Activated CD8-positive, alpha-beta T cell treated with anti-CD3 and anti-CD28 coated beads for 36 hours (primary cell): ENCODE measurements at regions not wholly inside any gene's neighbourhood (a gene's known extent, or its start where the extent isn't known, plus 50 kb on each side); places are given as distances from the start of the nearest gene placed in this dataset.

ENCODE experiments used
- ATAC-seq: fragments of 200-7000 bp; cut with Tn5 transposase; one replicate; pipeline ENCODE4 v1.10.0; 2021; ENCODE audit warnings: mild to moderate bottlenecking, moderate library complexity
- CTCF ChIA-PET: fragments of 350-600 bp; sonication (Branson Sonifier 250); formaldehyde crosslinking; loops from one replicate; lab custom pipeline; 2021; ENCODE audit warnings: antibody characterized with exemption; lab: Charles Lee
- POLR2A ChIA-PET: fragments of 350-600 bp; sonication (Branson Sonifier 250); formaldehyde crosslinking; loops from one replicate; lab custom pipeline; 2021; ENCODE audit warnings: antibody characterized with exemption; lab: Charles Lee
- DNase-seq: peaks from one replicate; pipeline ENCODE4 v3.0.0-alpha.2; 2020
- H3K27ac Mint-ChIP-seq: one replicate; pipeline ENCODE4 v1.8.0; 2021; ENCODE audit warnings: mild to moderate bottlenecking, mixed read lengths
- H3K27me3 Mint-ChIP-seq: one replicate; pipeline ENCODE4 v1.8.0; 2021; ENCODE audit warnings: mixed read lengths
- H3K36me3 Mint-ChIP-seq: one replicate; pipeline ENCODE4 v1.8.0; 2021; ENCODE audit warnings: low read depth, mixed read lengths
- H3K4me1 Mint-ChIP-seq: one replicate; pipeline ENCODE4 v1.8.0; 2021; ENCODE audit warnings: low read depth, mixed read lengths
- H3K4me3 Mint-ChIP-seq: one replicate; pipeline ENCODE4 v1.8.0; 2021; ENCODE audit warnings: mild to moderate bottlenecking, moderate library complexity, mixed read lengths
- H3K9me3 Mint-ChIP-seq: one replicate; pipeline ENCODE4 v1.8.0; 2021; ENCODE audit warnings: mixed read lengths
- CTCF ChIP-seq: fragments of 200-600 bp; IDR thresholded peaks from one replicate; pipeline ENCODE4 v1.8.0; 2022; ENCODE audit warnings: antibody characterized with exemption, mild to moderate bottlenecking
- intact Hi-C: fragments of 100-400 bp; cut with micrococcal nuclease; formaldehyde crosslinking; loops from one replicate; pipeline ENCODE4 v1.10.0; 2022

- intact Hi-C loops: no loop called here
- POLR2A ChIA-PET: no interaction called here
- no peak for DNase-seq
- H3K36me3 Mint-ChIP-seq: no peaks in the 10 kb centered on the region
- H3K4me1 Mint-ChIP-seq: no peaks in the 10 kb centered on the region
- no peaks in the 10 kb centered on the region for H3K27me3 Mint-ChIP-seq
- CTCF ChIA-PET: no interaction called here
- H3K4me3 Mint-ChIP-seq: no peak overlapping the region
- no peak for TF ChIP-seq CTCF
- no peak for ATAC-seq
- H3K27ac Mint-ChIP-seq: no peak overlapping the region
- no peaks in the 10 kb centered on the region for H3K9me3 Mint-ChIP-seq
These were observed 320.6 kb downstream of the CXCL12 start for GRCh38 chr10:44064317-44064716.

- ATAC-seq: no peak
- H3K27me3 Mint-ChIP-seq: no peaks in the 10 kb centered on the region
- ChIA-PET CTCF (no interaction called here), POLR2A (no interaction called here)
- no peaks in the 10 kb centered on the region for H3K4me1 Mint-ChIP-seq
- no peak overlapping the region for H3K4me3 Mint-ChIP-seq
- DNase-seq: no peak
- intact Hi-C loops: no loop called here
- TF ChIP-seq CTCF: no peak
- H3K36me3 Mint-ChIP-seq: no peaks in the 10 kb centered on the region
- H3K27ac Mint-ChIP-seq: no peak overlapping the region
- no peaks in the 10 kb centered on the region for H3K9me3 Mint-ChIP-seq
These were observed 321.2 kb downstream of the CXCL12 start for GRCh38 chr10:44063686-44064085.

GRCh38 chr10:44060719-44061118 lies 324.2 kb downstream of the CXCL12 start:
- intact Hi-C loops: no loop called here
- peaks cover 3% of the 10 kb centered on the region for H3K27me3 Mint-ChIP-seq
- DNase-seq: no peak
- TF ChIP-seq CTCF: no peak
- H3K9me3 Mint-ChIP-seq: no peaks in the 10 kb centered on the region
- POLR2A ChIA-PET: no interaction called here
- H3K36me3 Mint-ChIP-seq: no peaks in the 10 kb centered on the region
- CTCF ChIA-PET: no interaction called here
- no peak overlapping the region for H3K27ac Mint-ChIP-seq
- H3K4me3 Mint-ChIP-seq: no peak overlapping the region
- ATAC-seq: no peak
- no peaks in the 10 kb centered on the region for H3K4me1 Mint-ChIP-seq

GRCh38 chr10:44060221-44060620 lies 324.7 kb downstream of the CXCL12 start:
- intact Hi-C loops: no loop called here
- DNase-seq: no peak
- Mint-ChIP-seq H3K4me3 (no peak overlapping the region), H3K36me3 (no peaks in the 10 kb centered on the region), H3K27me3 (peaks cover 3% of the 10 kb centered on the region), H3K27ac (no peak overlapping the region), H3K9me3 (no peaks in the 10 kb centered on the region), H3K4me1 (no peaks in the 10 kb centered on the region)
- CTCF ChIA-PET: no interaction called here
- TF ChIP-seq CTCF: no peak
- POLR2A ChIA-PET: no interaction called here
- ATAC-seq: no peak

- Mint-ChIP-seq H3K4me3 (no peak overlapping the region), H3K36me3 (no peaks in the 10 kb centered on the region), H3K27me3 (peaks cover 7% of the 10 kb centered on the region), H3K4me1 (no peaks in the 10 kb centered on the region), H3K9me3 (no peaks in the 10 kb centered on the region), H3K27ac (no peak overlapping the region)
- ATAC-seq: no peak
- ChIA-PET CTCF (no interaction called here), POLR2A (no interaction called here)
- intact Hi-C loops: no loop called here
- no peak for TF ChIP-seq CTCF
- DNase-seq: no peak
These were observed 326.6 kb downstream of the CXCL12 start for GRCh38 chr10:44058259-44058658.
